Uterus (tissue), 3 donors: ENCODE measurements at regions not wholly inside any gene's neighbourhood (a gene's known extent, or its start where the extent isn't known, plus 50 kb on each side); places are given as distances from the start of the nearest gene placed in this dataset.
"Not testable (repeated sequence)": the region's sequence is repeated elsewhere in the genome, so short reads cannot be mapped to it uniquely, and the experiment has no call there.

Experiments
- DNase-seq, 2 donors: peaks; one replicate each; pipeline ENCODE4 v3.0.0-alpha.2; 2019 to 2020
- H3K27ac ChIP-seq, 2 donors: fragments of 200-600 bp; sonication (generic); 1 replicate in 1 of 2; 2 replicates in 1 of 2; pipeline ENCODE4 v1.5.1; 2016 to 2018
- H3K27me3 ChIP-seq, 2 donors: fragments of 200-600 bp; sonication (generic); one replicate each; pipeline ENCODE4 v1.5.1; 2018 to 2019; ENCODE audit warnings: control low read depth in 1 of 2
- H3K36me3 ChIP-seq, 2 donors: fragments of 200-600 bp; sonication (generic); one replicate each; pipeline ENCODE4 v1.5.1; 2019; ENCODE audit warnings: control low read depth in 1 of 2
- H3K4me1 ChIP-seq, 2 donors: fragments of 200-600 bp; sonication (generic); one replicate each; pipeline ENCODE4 v1.5.1; 2018 to 2019; ENCODE audit warnings: control low read depth in 1 of 2
- H3K4me3 ChIP-seq, 2 donors: fragments of 200-600 bp; sonication (generic); 1 replicate in 1 of 2; 2 replicates in 1 of 2; pipeline ENCODE4 v1.5.1; 2018 to 2019; ENCODE audit warnings: mild to moderate bottlenecking in 1 of 2
- H3K9me3 ChIP-seq, 2 donors: fragments of 200-600 bp; sonication (generic); one replicate each; pipeline ENCODE4 v1.5.1; 2019; ENCODE audit warnings: control low read depth in 1 of 2
- CTCF ChIP-seq, 4 experiments: fragments of 200-600 bp in 2 of 4; fragments of 450-650 bp in 2 of 4; sonication (generic) in 2 of 4; IDR thresholded peaks; one replicate each; pipeline ENCODE4 v1.5.1; 2016 to 2019; ENCODE audit warnings: antibody characterized with exemption in 4 of 4, mild to moderate bottlenecking in 2 of 4, moderate library complexity in 1 of 4
- POLR2A ChIP-seq, 2 donors: fragments of 450-650 bp; IDR thresholded peaks; one replicate each; pipeline ENCODE4 v1.6.1; 2016; ENCODE audit warnings: antibody characterized with exemption in 2 of 2, mild to moderate bottlenecking in 1 of 2, moderate library complexity in 1 of 2
- intact Hi-C: fragments of 100-400 bp; cut with DNase I; formaldehyde crosslinking; loops from one replicate; pipeline ENCODE4 v1.15.1; 2023; ENCODE audit warnings: low total_unique reads
- donor health status: DM: yes; HTN: yes; CAD: no.

DNA sequence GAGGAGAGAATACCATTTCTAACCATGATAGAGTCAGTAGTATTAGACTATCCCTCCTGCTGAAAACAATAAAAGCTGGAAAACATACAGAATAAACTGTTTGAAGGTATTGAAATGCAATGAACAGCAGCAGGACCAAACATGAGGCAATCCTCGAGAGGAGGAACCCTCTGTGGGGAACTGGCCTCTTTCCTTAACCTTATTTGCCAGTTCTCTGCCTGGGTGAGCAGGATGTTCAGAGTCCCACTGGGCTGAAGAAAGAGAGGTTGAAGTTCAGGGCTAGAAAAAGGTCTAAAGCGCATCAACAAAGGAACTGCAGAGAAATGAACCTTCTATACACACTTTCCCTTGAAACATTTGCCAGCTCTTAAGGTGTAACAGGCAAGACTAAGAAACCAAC, 79.8 kb upstream of the FHL2 start:
- Histone ChIP-seq H3K4me1 (no peaks in the 10 kb centered on the region), H3K9me3 (no peaks in the 10 kb centered on the region), H3K27me3 (no peaks in the 10 kb centered on the region), H3K36me3 (no peaks in the 10 kb centered on the region), H3K4me3 (no peak overlapping the region), H3K27ac (no peak overlapping the region)
- no peak for TF ChIP-seq POLR2A (IDR thresholded peaks at IDR 0.05)
- TF ChIP-seq CTCF (IDR thresholded peaks at IDR 0.05): no peak
- intact Hi-C loops: no loop called here
- no peak for DNase-seq

DNA sequence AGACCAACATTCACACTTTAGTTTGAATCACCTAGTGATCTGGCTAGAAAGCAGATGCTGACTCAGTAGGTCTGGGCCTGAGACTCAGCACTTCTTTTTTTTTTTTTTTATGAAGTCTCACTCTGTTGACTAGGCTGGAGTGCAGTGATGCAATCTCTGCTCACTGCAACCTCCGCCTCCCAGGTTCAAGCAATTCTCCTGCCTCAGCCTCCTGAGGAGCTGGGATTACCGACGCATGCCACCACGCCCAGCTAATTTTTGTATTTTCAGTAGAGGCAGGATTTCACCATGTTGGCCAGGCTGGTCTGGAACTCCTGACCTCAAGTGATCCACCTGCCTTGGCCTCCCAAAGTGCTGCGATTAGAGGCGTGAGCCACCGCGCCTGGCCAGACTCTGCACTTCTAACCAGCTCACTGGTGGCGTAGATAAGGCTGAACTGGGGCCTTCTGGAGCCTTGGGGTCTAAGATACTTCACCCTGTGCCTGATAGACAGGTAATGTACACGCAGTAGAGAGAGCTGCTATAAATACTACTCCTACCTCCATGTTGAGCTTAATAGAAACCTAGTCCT, 78.3 kb upstream of the FHL2 start:
- H3K4me3 ChIP-seq, intact Hi-C loops, H3K9me3 ChIP-seq: not testable (repeated sequence)

GRCh38 chr2:105473011-105473410, 74.2 kb upstream of the FHL2 start:
- H3K27me3 ChIP-seq: no peaks in the 10 kb centered on the region
- no peak for DNase-seq
- TF ChIP-seq CTCF (IDR thresholded peaks at IDR 0.05): no peak
- no peak for TF ChIP-seq POLR2A (IDR thresholded peaks at IDR 0.05)
- no peaks in the 10 kb centered on the region for H3K9me3 ChIP-seq
- no peak overlapping the region for H3K4me3 ChIP-seq
- intact Hi-C loops: no loop called here
- no peak overlapping the region for H3K27ac ChIP-seq
- H3K4me1 ChIP-seq: no peaks in the 10 kb centered on the region
- H3K36me3 ChIP-seq: no peaks in the 10 kb centered on the region

More for the DNA sequence above, 78.3 kb upstream of the FHL2 start:
- H3K27ac ChIP-seq, DNase-seq, H3K36me3 ChIP-seq, H3K4me1 ChIP-seq, H3K27me3 ChIP-seq: not testable (repeated sequence)

- intact Hi-C loops: no loop called here
- H3K27ac ChIP-seq: no peak overlapping the region
- no peak for DNase-seq
- no peaks in the 10 kb centered on the region for H3K4me1 ChIP-seq
- no peaks in the 10 kb centered on the region for H3K27me3 ChIP-seq
- H3K4me3 ChIP-seq: no peak overlapping the region
- H3K36me3 ChIP-seq: no peaks in the 10 kb centered on the region
- no peaks in the 10 kb centered on the region for H3K9me3 ChIP-seq
- TF ChIP-seq CTCF (IDR thresholded peaks at IDR 0.05) (no peak), POLR2A (IDR thresholded peaks at IDR 0.05) (no peak)
These were observed 72.1 kb upstream of the FHL2 start for GRCh38 chr2:105470979-105471378.

- intact Hi-C loops: no loop called here
These were observed 70.9 kb upstream of the FHL2 start for GRCh38 chr2:105469781-105470180.

More at GRCh38 chr2:105469781-105470180, 70.9 kb upstream of the FHL2 start:
- Histone ChIP-seq H3K9me3 (no peaks in the 10 kb centered on the region), H3K27ac (no peak overlapping the region), H3K4me1 (no peaks in the 10 kb centered on the region), H3K36me3 (no peaks in the 10 kb centered on the region), H3K4me3 (no peak overlapping the region), H3K27me3 (no peaks in the 10 kb centered on the region)
- no peak for TF ChIP-seq POLR2A (IDR thresholded peaks at IDR 0.05)
- no peak for TF ChIP-seq CTCF (IDR thresholded peaks at IDR 0.05)
- no peak for DNase-seq
